ENCODE measurements at regions not wholly inside any gene's neighbourhood (a gene's known extent, or its start where the extent isn't known, plus 50 kb on each side); places are given as distances from the start of the nearest gene placed in this dataset.
A peak's percentile ranks its signal among the peaks of the same experiment; 100 is the strongest.

DNA sequence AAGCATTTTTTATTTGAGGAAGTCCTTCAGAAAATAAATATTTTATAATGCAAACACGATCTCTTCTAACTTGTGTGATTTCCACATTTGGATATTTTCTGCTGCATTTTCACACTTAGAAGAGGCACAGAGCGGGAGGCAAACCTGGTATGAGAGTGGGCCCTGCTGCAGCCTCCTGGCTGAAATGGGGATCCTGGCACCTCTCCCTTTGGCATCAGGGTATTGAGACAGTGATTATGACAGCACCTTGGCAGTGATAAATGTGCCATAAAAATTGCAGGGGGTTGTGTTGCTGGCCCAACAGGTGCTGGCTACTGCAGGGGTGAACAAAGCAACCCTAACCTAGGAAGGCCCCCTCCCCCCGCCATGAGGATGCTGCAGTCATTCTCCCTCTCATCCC, 128.6 kb downstream of the TSN start:
- H3K27ac Mint-ChIP-seq: no peak overlapping the region

DNA sequence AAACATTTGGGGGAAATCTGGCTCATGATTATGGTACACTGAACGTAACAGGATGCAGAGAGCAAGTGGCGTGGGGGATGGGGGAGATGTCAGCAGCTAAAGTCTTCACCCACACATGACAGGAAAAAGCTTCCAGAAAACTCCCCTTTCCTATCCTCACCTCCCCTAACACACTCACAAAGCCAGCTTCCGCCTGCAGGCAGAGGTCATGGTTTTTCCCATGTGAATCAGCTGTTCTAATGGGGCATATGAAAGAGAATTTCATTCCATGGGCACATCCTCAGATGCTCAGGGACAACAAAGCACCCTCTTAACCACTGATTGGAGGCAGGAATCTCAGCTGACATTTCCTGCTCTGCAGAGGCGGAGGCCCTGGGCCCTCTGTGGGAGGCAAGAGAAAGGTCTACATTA, 129.1 kb downstream of the TSN start:
- Mint-ChIP-seq H3K36me3 (ENCODE audit: insufficient read depth) (no peaks in the 10 kb centered on the region), H3K4me1 (ENCODE audit: low read depth) (no peaks in the 10 kb centered on the region), H3K27me3 (peaks cover 20% of the 10 kb centered on the region), H3K4me3 (ENCODE audit: low read depth) (no peak overlapping the region), H3K9me3 (ENCODE audit: low read depth) (no peaks in the 10 kb centered on the region), H3K27ac (no peak overlapping the region)
- TF ChIP-seq, protein P1, sequence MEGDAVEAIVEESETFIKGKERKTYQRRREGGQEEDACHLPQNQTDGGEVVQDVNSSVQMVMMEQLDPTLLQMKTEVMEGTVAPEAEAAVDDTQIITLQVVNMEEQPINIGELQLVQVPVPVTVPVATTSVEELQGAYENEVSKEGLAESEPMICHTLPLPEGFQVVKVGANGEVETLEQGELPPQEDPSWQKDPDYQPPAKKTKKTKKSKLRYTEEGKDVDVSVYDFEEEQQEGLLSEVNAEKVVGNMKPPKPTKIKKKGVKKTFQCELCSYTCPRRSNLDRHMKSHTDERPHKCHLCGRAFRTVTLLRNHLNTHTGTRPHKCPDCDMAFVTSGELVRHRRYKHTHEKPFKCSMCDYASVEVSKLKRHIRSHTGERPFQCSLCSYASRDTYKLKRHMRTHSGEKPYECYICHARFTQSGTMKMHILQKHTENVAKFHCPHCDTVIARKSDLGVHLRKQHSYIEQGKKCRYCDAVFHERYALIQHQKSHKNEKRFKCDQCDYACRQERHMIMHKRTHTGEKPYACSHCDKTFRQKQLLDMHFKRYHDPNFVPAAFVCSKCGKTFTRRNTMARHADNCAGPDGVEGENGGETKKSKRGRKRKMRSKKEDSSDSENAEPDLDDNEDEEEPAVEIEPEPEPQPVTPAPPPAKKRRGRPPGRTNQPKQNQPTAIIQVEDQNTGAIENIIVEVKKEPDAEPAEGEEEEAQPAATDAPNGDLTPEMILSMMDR (IDR thresholded peaks at IDR 0.05; ENCODE audit: unreplicated experiment): no peak
- no peak for DNase-seq (ENCODE audit: low spot score, unreplicated experiment)

More for the DNA sequence above, 128.6 kb downstream of the TSN start:
- H3K4me3 Mint-ChIP-seq (ENCODE audit: low read depth): no peak overlapping the region
- no peak for DNase-seq (ENCODE audit: low spot score, unreplicated experiment)
- H3K36me3 Mint-ChIP-seq (ENCODE audit: insufficient read depth): no peaks in the 10 kb centered on the region
- TF ChIP-seq, protein P1 (IDR thresholded peaks at IDR 0.05; ENCODE audit: unreplicated experiment): no peak
- no peaks in the 10 kb centered on the region for H3K9me3 Mint-ChIP-seq (ENCODE audit: low read depth)
- H3K4me1 Mint-ChIP-seq (ENCODE audit: low read depth): no peaks in the 10 kb centered on the region
- H3K27me3 Mint-ChIP-seq: peaks cover 20% of the 10 kb centered on the region

DNA sequence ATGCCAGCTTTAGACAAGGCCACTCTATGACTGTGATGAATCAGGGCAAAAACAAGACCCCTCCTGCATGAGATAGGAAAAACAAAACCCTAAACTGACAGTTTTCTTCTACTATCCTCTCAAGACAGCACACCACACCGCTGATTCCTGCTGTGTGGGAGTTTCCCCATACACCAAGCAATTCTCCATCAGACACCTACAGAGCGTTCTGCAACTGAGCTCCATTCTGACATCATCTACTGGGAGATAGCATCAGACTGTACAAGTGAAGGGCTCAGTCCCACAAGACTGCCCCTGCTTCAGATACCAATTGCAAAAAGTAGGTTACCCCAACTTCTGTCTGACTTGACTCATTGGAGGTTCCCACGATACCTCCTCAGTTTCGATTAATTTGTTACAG, 130.6 kb downstream of the TSN start:
- Mint-ChIP-seq H3K27me3 (peaks cover 20% of the 10 kb centered on the region), H3K4me3 (ENCODE audit: low read depth) (no peak overlapping the region), H3K27ac (no peak overlapping the region), H3K4me1 (ENCODE audit: low read depth) (no peaks in the 10 kb centered on the region), H3K36me3 (ENCODE audit: insufficient read depth) (no peaks in the 10 kb centered on the region), H3K9me3 (ENCODE audit: low read depth) (no peaks in the 10 kb centered on the region)
- TF ChIP-seq, protein P1 (IDR thresholded peaks at IDR 0.05; ENCODE audit: unreplicated experiment): no peak
- DNase-seq (ENCODE audit: low spot score, unreplicated experiment): no peak

DNA sequence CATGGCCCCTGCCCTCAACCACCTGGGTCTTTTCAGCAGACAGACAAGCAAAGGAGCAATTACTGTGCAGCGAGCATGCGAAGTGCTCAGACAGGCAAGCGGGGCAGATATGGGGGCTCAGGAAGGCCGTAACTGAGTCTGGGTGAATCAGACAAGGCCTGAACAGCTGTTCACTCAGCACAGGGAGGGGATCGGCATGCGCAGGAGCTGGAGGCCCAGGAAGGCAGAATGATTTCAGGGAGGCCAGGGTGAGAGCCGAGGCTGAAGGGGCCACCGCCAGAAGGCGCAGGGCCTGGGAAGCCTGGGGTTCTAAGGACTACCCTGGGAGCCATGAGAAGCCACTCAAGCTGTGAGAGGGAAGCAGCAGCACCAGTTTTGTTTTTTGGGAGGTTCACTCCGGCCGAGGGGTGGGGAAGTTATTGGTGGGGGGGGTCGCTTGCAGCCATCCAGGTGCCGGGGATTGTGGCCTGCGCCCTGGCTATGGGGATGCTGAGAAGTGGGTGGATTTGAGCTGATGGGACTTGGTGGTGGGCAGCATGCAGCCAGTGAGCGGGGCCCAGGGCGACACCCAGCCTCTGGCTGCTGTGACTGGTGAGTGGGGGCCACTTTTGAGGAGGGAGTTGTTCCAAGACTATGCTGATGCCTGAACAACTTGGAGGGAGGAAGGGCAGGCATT, 132.2 kb downstream of the TSN start:
- Mint-ChIP-seq H3K4me3 (ENCODE audit: low read depth) (no peak overlapping the region), H3K4me1 (ENCODE audit: low read depth) (no peaks in the 10 kb centered on the region)

DNA sequence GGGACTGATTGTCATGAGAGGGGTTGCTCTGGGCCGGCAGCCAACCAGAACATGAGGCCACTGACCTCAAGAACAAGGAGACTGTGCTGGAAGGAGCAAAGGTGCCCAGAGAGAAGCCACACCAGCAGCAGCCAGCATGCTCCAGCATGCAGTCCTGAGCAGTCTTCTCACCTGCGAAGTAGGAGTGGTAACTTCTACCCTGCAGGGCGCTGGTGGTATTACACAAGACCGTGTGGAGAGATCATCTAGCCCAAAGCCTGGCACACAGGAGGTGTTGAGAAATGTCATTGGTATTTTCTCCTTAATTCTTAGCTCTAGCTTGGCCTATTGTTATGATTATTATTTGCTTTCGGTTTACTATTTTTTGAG, 132.7 kb downstream of the TSN start:
- no peaks in the 10 kb centered on the region for H3K4me1 Mint-ChIP-seq (ENCODE audit: low read depth)
- H3K27me3 Mint-ChIP-seq: peaks cover 20% of the 10 kb centered on the region
- peaks cover 4% of the 10 kb centered on the region for H3K9me3 Mint-ChIP-seq (ENCODE audit: low read depth)
- no peak overlapping the region for H3K4me3 Mint-ChIP-seq (ENCODE audit: low read depth)
- no peak for DNase-seq (ENCODE audit: low spot score, unreplicated experiment)
- no peak overlapping the region for H3K27ac Mint-ChIP-seq
- TF ChIP-seq, protein P1 (IDR thresholded peaks at IDR 0.05; ENCODE audit: unreplicated experiment): peak; percentile 51
- no peaks in the 10 kb centered on the region for H3K36me3 Mint-ChIP-seq (ENCODE audit: insufficient read depth)

More for the DNA sequence above, 132.2 kb downstream of the TSN start:
- Mint-ChIP-seq H3K27me3 (peaks cover 20% of the 10 kb centered on the region), H3K36me3 (ENCODE audit: insufficient read depth) (no peaks in the 10 kb centered on the region), H3K9me3 (ENCODE audit: low read depth) (peaks cover 4% of the 10 kb centered on the region), H3K27ac (no peak overlapping the region)
- DNase-seq (ENCODE audit: low spot score, unreplicated experiment): no peak
- TF ChIP-seq, protein P1 (IDR thresholded peaks at IDR 0.05; ENCODE audit: unreplicated experiment): no peak
